VCaP (cell line): ENCODE measurements at regions not wholly inside any gene's neighbourhood (a gene's known extent, or its start where the extent isn't known, plus 50 kb on each side); places are given as distances from the start of the nearest gene placed in this dataset.

Experiments used
- H3K27ac ChIP-seq: fragments of 450-650 bp; 2 replicates; pipeline ENCODE4 v1.5.1; 2017
- CTCF ChIP-seq: fragments of 450-650 bp; conservative IDR thresholded peaks from 2 replicates; pipeline ENCODE4 v1.5.1; 2017; ENCODE audit warnings: mild to moderate bottlenecking, moderate library complexity

DNA sequence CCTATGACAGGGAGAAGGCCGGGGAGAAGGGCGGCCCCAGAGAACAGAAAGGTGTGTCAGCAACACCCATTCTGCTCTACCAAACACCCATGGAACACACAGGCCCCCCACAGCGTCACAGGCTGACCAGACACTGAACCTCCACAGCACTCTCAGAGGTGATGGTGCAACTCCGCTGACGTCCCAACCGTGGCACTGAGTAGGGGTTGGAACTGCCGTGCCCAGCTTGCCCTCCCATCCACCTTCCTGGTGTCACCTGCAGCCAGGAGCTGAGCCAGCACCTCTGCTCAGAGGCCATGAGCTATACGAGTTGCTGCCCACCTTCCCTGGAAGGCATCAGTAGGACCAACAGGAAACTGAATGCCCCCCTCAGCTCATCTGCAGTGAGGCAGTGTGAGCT is 412.9 kb upstream of the SALL3 start:
- TF ChIP-seq CTCF, result no peak

DNA sequence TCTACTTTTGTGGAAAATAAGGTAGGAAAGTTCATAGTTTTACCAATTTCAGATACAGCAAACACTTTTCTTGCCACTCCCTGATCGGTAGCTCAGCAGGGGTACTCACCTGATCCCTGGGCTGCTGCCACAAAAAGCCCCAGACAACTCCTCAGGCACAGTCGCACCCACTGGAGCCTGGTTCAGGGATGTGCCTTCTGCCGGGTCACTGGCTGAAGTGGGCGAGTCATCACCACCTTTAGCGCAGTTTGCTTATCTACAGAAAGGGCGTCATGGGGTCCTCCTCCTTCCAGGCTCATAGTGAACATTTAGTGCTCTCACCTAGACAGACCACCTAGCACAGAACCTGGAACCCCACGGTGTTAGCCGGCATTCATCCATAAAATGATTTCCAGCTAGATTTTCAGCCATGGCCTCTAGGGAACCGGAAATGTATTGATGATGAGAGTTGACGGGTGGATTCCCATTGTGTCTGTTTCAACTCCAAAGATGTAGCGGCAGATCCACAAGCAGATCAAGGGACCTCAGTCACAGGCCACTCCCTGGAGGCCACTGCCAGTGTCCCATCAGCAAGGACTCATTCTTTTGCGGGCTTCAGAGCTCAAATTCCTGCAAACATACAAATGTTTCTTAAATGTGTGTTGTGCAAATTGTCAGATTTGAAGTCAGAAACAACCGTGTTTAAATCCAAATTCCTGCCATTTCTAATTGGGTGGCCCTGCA is 408.4 kb upstream of the SALL3 start:
- TF ChIP-seq CTCF, result no peak
- H3K27ac ChIP-seq, result no peak overlapping the region

More for the DNA sequence above, 412.9 kb upstream of the SALL3 start:
- H3K27ac ChIP-seq, result no peak overlapping the region

DNA sequence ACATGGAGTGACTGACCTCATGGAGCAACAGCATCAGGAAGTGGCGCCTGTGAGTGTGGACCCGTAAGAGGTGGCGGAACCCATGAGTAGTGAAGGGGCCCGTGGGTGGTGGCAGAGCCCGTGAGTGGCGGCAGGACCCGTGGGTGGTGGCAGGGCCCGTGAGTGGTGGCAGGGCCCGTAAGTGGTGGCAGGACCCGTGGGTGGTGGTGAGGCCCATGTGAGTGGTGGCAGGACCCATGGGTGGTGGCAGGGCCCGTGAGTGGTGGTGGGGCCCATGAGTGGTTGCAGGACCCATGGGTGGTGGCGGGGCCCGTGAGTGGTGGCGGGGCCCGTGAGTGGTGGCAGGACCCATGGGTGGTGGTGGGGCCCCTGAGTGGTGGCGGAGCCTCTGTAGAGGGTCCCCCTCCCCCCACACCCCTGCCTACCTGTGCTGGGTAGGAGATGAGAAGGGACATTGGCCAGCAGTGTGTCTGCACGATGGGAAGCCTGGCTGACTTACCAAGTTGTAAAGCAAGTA is 407.7 kb upstream of the SALL3 start:
- no peak for TF ChIP-seq CTCF
- H3K27ac ChIP-seq, result no peak overlapping the region

GRCh38 chr18:78573773-78574172 is 405.8 kb upstream of the SALL3 start:
- H3K27ac ChIP-seq, result no peak overlapping the region
- TF ChIP-seq CTCF, result no peak

DNA sequence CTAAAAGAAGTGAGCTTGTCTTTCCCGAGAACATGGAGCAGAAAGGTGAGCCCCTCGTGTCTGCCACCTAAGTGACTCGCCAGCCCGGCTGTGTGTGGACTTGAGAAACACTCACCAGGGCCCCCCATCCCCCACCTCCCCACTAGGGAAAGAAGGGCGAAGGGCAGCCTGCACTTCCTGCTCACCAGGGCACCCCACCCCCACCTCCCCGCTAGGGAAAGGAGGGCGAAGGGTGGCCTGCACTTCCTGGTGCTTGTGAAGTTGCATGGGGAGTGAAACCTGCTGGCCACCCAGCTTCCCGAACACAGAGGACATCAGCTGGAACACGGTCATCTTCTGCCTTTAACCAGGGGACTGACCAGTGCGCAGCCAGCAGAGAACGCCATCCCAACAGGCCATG is 402.7 kb upstream of the SALL3 start:
- TF ChIP-seq CTCF, result no peak
- H3K27ac ChIP-seq, result no peak overlapping the region

DNA sequence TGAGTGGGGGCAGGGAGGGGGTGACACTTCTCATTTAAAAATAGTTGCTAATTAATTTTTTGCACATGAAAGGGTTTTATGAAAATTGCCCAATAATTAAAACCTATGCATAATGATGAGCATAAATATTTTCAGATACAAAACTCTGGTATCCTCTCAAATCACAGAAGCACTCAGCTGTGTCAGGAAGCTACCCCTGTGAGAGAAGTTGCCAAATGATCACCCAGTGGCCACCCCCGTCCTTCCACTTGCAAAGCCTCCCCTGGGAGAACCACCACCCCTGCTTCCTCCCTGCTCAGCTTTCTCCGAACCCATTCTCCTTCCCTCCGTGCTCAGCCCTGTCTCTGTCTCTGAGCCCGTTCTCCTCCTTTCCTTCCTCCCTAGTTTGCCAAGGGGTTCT is 400.2 kb upstream of the SALL3 start:
- no peak for TF ChIP-seq CTCF
- no peak overlapping the region for H3K27ac ChIP-seq

- TF ChIP-seq CTCF, result no peak
- no peak overlapping the region for H3K27ac ChIP-seq
These were observed 399.6 kb upstream of the SALL3 start for GRCh38 chr18:78579854-78580577.
